K562 (cell line): ENCODE measurements at regions not wholly inside any gene's neighbourhood (a gene's known extent, or its start where the extent isn't known, plus 50 kb on each side); places are given as distances from the start of the nearest gene placed in this dataset.
A peak's percentile ranks its signal among the peaks of the same experiment; 100 is the strongest.

Experiments used
- ATF7 ChIP-seq: fragments of 450-650 bp; IDR thresholded peaks from 2 replicates; pipeline ENCODE4 v1.7.1; 2014; ENCODE audit warnings: mild to moderate bottlenecking, moderate library complexity
- CTCF ChIP-seq, 3 experiments: IDR thresholded peaks in 2 of 3; conservative IDR thresholded peaks in 1 of 3; 2 replicates each; pipeline ENCODE4 v1.5.1; 2011 to 2012; ENCODE audit warnings: low read length in 3 of 3, mild to moderate bottlenecking in 3 of 3, control low read depth in 2 of 3, improper control_type of control experiment in 1 of 3, inconsistent platforms in 1 of 3, low read depth in 1 of 3, mixed read lengths in 1 of 3, moderate library complexity in 1 of 3; ENCODE audit not compliant: insufficient read depth in 2 of 3
- ELF2 ChIP-seq: fragments of 250-450 bp; sonication (Bioruptor Pico); IDR thresholded peaks from 2 replicates; pipeline ENCODE4 v1.5.0; 2021; ENCODE audit warnings: mild to moderate bottlenecking
- PATZ1 ChIP-seq: fragments of 250-450 bp; sonication (Bioruptor Pico); IDR thresholded peaks from 2 replicates; pipeline ENCODE4 v1.5.0; 2020; ENCODE audit warnings: mild to moderate bottlenecking, borderline replicate concordance
- POLR2B ChIP-seq: fragments of 450-650 bp; IDR thresholded peaks from 2 replicates; pipeline ENCODE4 v1.6.1; 2018; ENCODE audit warnings: low read depth; ENCODE audit not compliant: partially characterized antibody
- REST ChIP-seq, 2 experiments: fragments of 450-650 bp; formaldehyde crosslinking in 1 of 2; IDR thresholded peaks; 2 replicates each; pipeline versions ENCODE4 v1.4.0 to v1.6.1; 2014 to 2020; ENCODE audit warnings: mild to moderate bottlenecking in 2 of 2, borderline replicate concordance in 1 of 2, low read depth in 1 of 2
- TEAD2 ChIP-seq: fragments of 450-650 bp; IDR thresholded peaks from 2 replicates; pipeline ENCODE4 v1.6.1; 2016; ENCODE audit warnings: missing genetic modification characterization, control low read depth, missing compliant biosample characterization
- ZNF518B ChIP-seq: fragments of 250-450 bp; sonication (Bioruptor Pico); IDR thresholded peaks from 2 replicates; pipeline ENCODE4 v1.5.0; 2021; ENCODE audit warnings: mild to moderate bottlenecking, moderate library complexity
- ZNF644 ChIP-seq: fragments of 200-800 bp; sonication (Bioruptor generic); IDR thresholded peaks from 2 replicates; pipeline ENCODE4 v1.6.1; 2016; ENCODE audit warnings: low read depth, missing genetic modification characterization, missing compliant biosample characterization
- ZNF740 ChIP-seq, 3 experiments: fragments of 200-800 bp in 1 of 3; sonication (Bioruptor generic) in 1 of 3; sonication (generic) in 1 of 3; formaldehyde crosslinking in 1 of 3; IDR thresholded peaks; 2 replicates each; pipeline versions ENCODE4 v1.6.1 to v1.8.0; 2016 to 2022; ENCODE audit warnings: mild to moderate bottlenecking in 2 of 3, missing compliant biosample characterization in 2 of 3, missing genetic modification characterization in 2 of 3, missing genetic modification reagents in 1 of 3

- TF ChIP-seq REST (IDR thresholded peaks at IDR 0.05; ENCODE audit: borderline replicate concordance), result peak; percentile 46; the same call in 1 of the 2 replicates
- TF ChIP-seq REST (CRISPR knock-in tag; IDR thresholded peaks at IDR 0.05; ENCODE audit: low read depth), result no peak
- no peak for TF ChIP-seq PATZ1
- no peak for TF ChIP-seq ELF2 (CRISPR knock-in tag)
- no peak for TF ChIP-seq ATF7
- TF ChIP-seq ZNF740 (CRISPR knock-in tag; IDR thresholded peaks at IDR 0.05), result no peak
- TF ChIP-seq ZNF740 (tag; IDR thresholded peaks at IDR 0.05), result no peak
- TF ChIP-seq ZNF644 (tag), result no peak
- TF ChIP-seq TEAD2 (tag), result no peak
- no peak for TF ChIP-seq POLR2B
- TF ChIP-seq ZNF518B (CRISPR knock-in tag), result no peak
- peak; percentile 48 to 71 (median 51); a peak in 5 of 6 replicates for TF ChIP-seq CTCF (IDR thresholded peaks at IDR 0.05 in 2 of 3, conservative IDR thresholded peaks at IDR 0.05 in 1 of 3; ENCODE audit: insufficient read depth in 2 of 3, low read depth in 1 of 3, low read length in 3 of 3)
These were observed 89.2 kb upstream of the PFKP start (continued) for GRCh38 chr10:2978111-2978510.
